SK-N-SH (cell line): ENCODE measurements at regions not wholly inside any gene's neighbourhood (a gene's known extent, or its start where the extent isn't known, plus 50 kb on each side); places are given as distances from the start of the nearest gene placed in this dataset.

Experiments
- CTCF ChIP-seq: fragments of 200-600 bp; sonication (generic); IDR thresholded peaks from 2 replicates; pipeline ENCODE4 v1.6.1; 2017; ENCODE audit warnings: antibody characterized with exemption, mild to moderate bottlenecking, moderate library complexity
- NRF1 ChIP-seq: IDR thresholded peaks from 2 replicates; pipeline ENCODE4 v1.6.1; 2012; ENCODE audit warnings: low read depth, mild to moderate bottlenecking, low read length
- SIN3A ChIP-seq: IDR thresholded peaks from 2 replicates; pipeline ENCODE4 v1.6.1; 2012; ENCODE audit warnings: low read depth, mild to moderate bottlenecking, low read length, moderate library complexity, borderline replicate concordance
- TEAD4 ChIP-seq: IDR thresholded peaks from 2 replicates; pipeline ENCODE4 v1.4.0; 2012; ENCODE audit warnings: mild to moderate bottlenecking, borderline replicate concordance; ENCODE audit not compliant: insufficient read depth

GRCh38 chr11:111167666-111168065, 77.9 kb upstream of the POU2AF2 start:
- TF ChIP-seq CTCF (no peak), TEAD4 (no peak), NRF1 (no peak), SIN3A (no peak)
